Lower lobe of right lung (tissue), 2 donors: ENCODE measurements at regions not wholly inside any gene's neighbourhood (a gene's known extent, or its start where the extent isn't known, plus 50 kb on each side); places are given as distances from the start of the nearest gene placed in this dataset.

Source experiments
- ATAC-seq, 2 donors: fragments of 200-7000 bp; cut with Tn5 transposase; one replicate each; pipeline ENCODE4 v1.9.1; 2020 to 2022; ENCODE audit warnings: mild to moderate bottlenecking in 2 of 2, moderate library complexity in 2 of 2
- DNase-seq: peaks from one replicate; pipeline ENCODE4 v3.0.0-alpha.2; 2020
- H3K27ac ChIP-seq: fragments of 200-600 bp; one replicate; pipeline ENCODE4 v1.8.0; 2022
- H3K27me3 ChIP-seq: fragments of 200-600 bp; one replicate; pipeline ENCODE4 v1.8.0; 2022; ENCODE audit warnings: low read depth
- H3K36me3 ChIP-seq: fragments of 200-600 bp; one replicate; pipeline ENCODE4 v1.8.0; 2022; ENCODE audit warnings: mild to moderate bottlenecking
- H3K4me1 ChIP-seq: fragments of 200-600 bp; one replicate; pipeline ENCODE4 v1.8.0; 2022
- H3K4me3 ChIP-seq: fragments of 200-600 bp; one replicate; pipeline ENCODE4 v1.8.0; 2022; ENCODE audit warnings: mild to moderate bottlenecking
- H3K9me3 ChIP-seq: fragments of 200-600 bp; one replicate; pipeline ENCODE4 v1.8.0; 2022
- intact Hi-C: fragments of 100-400 bp; cut with DNase I; formaldehyde crosslinking; loops from one replicate; pipeline ENCODE4 v1.11.0; 2022
- TF ChIP-seq, protein P1 (sequence below): fragments of 200-600 bp; IDR thresholded peaks from one replicate; pipeline ENCODE4 v1.8.0; 2022; ENCODE audit warnings: antibody characterized with exemption, mild to moderate bottlenecking
- donor health status: DM: no; HTN: yes; CAD: no; lungs with severe emphysema.

GRCh38 chr7:72492461-72493065 lies 80.4 kb upstream of the CALN1 start:
- no peak for DNase-seq
- TF ChIP-seq, protein P1, sequence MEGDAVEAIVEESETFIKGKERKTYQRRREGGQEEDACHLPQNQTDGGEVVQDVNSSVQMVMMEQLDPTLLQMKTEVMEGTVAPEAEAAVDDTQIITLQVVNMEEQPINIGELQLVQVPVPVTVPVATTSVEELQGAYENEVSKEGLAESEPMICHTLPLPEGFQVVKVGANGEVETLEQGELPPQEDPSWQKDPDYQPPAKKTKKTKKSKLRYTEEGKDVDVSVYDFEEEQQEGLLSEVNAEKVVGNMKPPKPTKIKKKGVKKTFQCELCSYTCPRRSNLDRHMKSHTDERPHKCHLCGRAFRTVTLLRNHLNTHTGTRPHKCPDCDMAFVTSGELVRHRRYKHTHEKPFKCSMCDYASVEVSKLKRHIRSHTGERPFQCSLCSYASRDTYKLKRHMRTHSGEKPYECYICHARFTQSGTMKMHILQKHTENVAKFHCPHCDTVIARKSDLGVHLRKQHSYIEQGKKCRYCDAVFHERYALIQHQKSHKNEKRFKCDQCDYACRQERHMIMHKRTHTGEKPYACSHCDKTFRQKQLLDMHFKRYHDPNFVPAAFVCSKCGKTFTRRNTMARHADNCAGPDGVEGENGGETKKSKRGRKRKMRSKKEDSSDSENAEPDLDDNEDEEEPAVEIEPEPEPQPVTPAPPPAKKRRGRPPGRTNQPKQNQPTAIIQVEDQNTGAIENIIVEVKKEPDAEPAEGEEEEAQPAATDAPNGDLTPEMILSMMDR, result no peak
- intact Hi-C loops, result no loop called here

GRCh38 chr7:72490301-72490700 lies 78.2 kb upstream of the CALN1 start:
- H3K4me3 ChIP-seq, result no peak overlapping the region
- ATAC-seq (no peak), DNase-seq (no peak)
- intact Hi-C loops, result no loop called here
- TF ChIP-seq, protein P1, result no peak
- no peak overlapping the region for H3K27ac ChIP-seq
- no peaks in the 10 kb centered on the region for H3K4me1 ChIP-seq
- H3K9me3 ChIP-seq, result no peaks in the 10 kb centered on the region
- H3K27me3 ChIP-seq, result no peaks in the 10 kb centered on the region
- no peaks in the 10 kb centered on the region for H3K36me3 ChIP-seq

More at GRCh38 chr7:72492461-72493065, 80.4 kb upstream of the CALN1 start:
- no peak overlapping the region for H3K27ac ChIP-seq
- ATAC-seq, result no peak
- no peak overlapping the region for H3K4me3 ChIP-seq
- H3K27me3 ChIP-seq, result no peaks in the 10 kb centered on the region
- no peaks in the 10 kb centered on the region for H3K36me3 ChIP-seq
- no peaks in the 10 kb centered on the region for H3K4me1 ChIP-seq
- peaks cover 5% of the 10 kb centered on the region for H3K9me3 ChIP-seq

DNA sequence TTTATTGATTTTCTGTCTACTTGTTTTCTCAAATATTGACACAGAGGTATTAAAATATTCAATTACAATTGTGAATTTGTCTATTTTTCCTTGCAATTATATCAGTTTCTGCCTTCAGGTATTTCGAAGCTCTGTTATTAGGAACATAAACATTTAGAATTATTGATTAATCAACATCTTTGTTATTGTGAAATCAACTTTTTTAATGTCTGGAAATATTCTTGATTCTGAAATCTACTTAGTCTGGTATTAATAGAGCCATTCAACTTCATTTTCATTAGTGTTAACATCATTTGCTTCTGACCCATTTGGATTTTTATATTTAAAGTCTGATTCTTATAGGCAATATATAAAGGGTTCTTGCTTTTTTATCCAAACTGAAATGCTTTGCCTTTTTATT lies 69.8 kb upstream of the CALN1 start:
- TF ChIP-seq, protein P1, result no peak
- no peak for ATAC-seq
- intact Hi-C loops, result no loop called here
- Histone ChIP-seq H3K4me1 (no peaks in the 10 kb centered on the region), H3K4me3 (no peak overlapping the region), H3K36me3 (no peaks in the 10 kb centered on the region), H3K27ac (no peak overlapping the region), H3K9me3 (no peaks in the 10 kb centered on the region), H3K27me3 (no peaks in the 10 kb centered on the region)
- no peak for DNase-seq

GRCh38 chr7:72476608-72477305 lies 64.6 kb upstream of the CALN1 start:
- no peaks in the 10 kb centered on the region for H3K36me3 ChIP-seq
- no peaks in the 10 kb centered on the region for H3K4me1 ChIP-seq
- ATAC-seq, result no peak
- intact Hi-C loops, result no loop called here
- TF ChIP-seq, protein P1, result no peak
- no peak overlapping the region for H3K4me3 ChIP-seq
- no peaks in the 10 kb centered on the region for H3K27me3 ChIP-seq
- no peak for DNase-seq
- H3K9me3 ChIP-seq, result no peaks in the 10 kb centered on the region
- H3K27ac ChIP-seq, result no peak overlapping the region

GRCh38 chr7:72467237-72467636 lies 55.1 kb upstream of the CALN1 start:
- TF ChIP-seq, protein P1, result no peak
- DNase-seq, result no peak
- no peak for ATAC-seq

More at GRCh38 chr7:72467237-72467636, 55.1 kb upstream of the CALN1 start:
- H3K27me3 ChIP-seq, result no peaks in the 10 kb centered on the region
- H3K4me1 ChIP-seq, result no peaks in the 10 kb centered on the region
- no peaks in the 10 kb centered on the region for H3K36me3 ChIP-seq
- intact Hi-C loops, result no loop called here
- H3K27ac ChIP-seq, result no peak overlapping the region
- H3K9me3 ChIP-seq, result no peaks in the 10 kb centered on the region
- no peak overlapping the region for H3K4me3 ChIP-seq
